Nephron progenitor cell (in vitro differentiated cells): ENCODE measurements at regions not wholly inside any gene's neighbourhood (a gene's known extent, or its start where the extent isn't known, plus 50 kb on each side); places are given as distances from the start of the nearest gene placed in this dataset.

Source experiments
- DNase-seq: peaks from one replicate; pipeline ENCODE4 v3.0.0; 2021
- H3K27ac Mint-ChIP-seq: 2 replicates; pipeline ENCODE4 v1.8.0; 2021; ENCODE audit warnings: mild to moderate bottlenecking, moderate library complexity, mixed read lengths
- H3K27me3 Mint-ChIP-seq: 2 replicates; pipeline ENCODE4 v1.8.0; 2021; ENCODE audit warnings: mild to moderate bottlenecking, low read depth, mixed read lengths; ENCODE audit not compliant: poor library complexity
- H3K36me3 Mint-ChIP-seq: 2 replicates; pipeline ENCODE4 v1.8.0; 2021; ENCODE audit warnings: low read depth, mixed read lengths
- H3K4me1 Mint-ChIP-seq: 2 replicates; pipeline ENCODE4 v1.8.0; 2021; ENCODE audit warnings: mixed read lengths
- H3K4me3 Mint-ChIP-seq: 2 replicates; pipeline ENCODE4 v1.8.0; 2021; ENCODE audit warnings: mild to moderate bottlenecking, moderate library complexity, mixed read lengths
- H3K9me3 Mint-ChIP-seq: 2 replicates; pipeline ENCODE4 v1.8.0; 2021; ENCODE audit warnings: mild to moderate bottlenecking, moderate library complexity, mixed read lengths
- TF ChIP-seq, protein P1 (sequence below): fragments of 200-600 bp; sonication (generic); IDR thresholded peaks from 2 replicates; pipeline ENCODE4 v1.5.0; 2021; ENCODE audit warnings: antibody characterized with exemption

DNA sequence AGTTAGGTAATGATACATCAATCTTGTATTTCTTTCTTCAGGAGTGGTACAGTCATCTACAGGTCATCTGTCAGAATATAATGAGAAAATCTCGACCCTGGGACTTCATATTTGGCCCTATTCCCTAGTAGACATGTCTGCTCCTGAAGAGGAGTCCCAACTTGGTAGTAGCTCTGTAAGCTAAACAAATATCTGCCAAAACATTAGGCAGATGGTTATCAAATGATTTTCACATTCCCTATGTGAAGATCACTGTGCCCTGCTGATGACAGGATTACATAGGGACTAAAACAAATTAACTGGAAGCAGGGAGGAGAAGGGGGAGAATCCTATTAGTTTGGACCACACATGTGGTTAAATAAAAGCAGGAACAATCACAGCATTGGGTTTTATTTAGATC lies 138.6 kb upstream of the NFIB start:
- H3K9me3 Mint-ChIP-seq = peaks cover 1% of the 10 kb centered on the region
- H3K4me3 Mint-ChIP-seq = no peak overlapping the region
- H3K4me1 Mint-ChIP-seq = peaks cover 9% of the 10 kb centered on the region
- DNase-seq = no peak
- H3K27me3 Mint-ChIP-seq = no peaks in the 10 kb centered on the region
- H3K27ac Mint-ChIP-seq = no peak overlapping the region
- H3K36me3 Mint-ChIP-seq = no peaks in the 10 kb centered on the region
- TF ChIP-seq, protein P1, sequence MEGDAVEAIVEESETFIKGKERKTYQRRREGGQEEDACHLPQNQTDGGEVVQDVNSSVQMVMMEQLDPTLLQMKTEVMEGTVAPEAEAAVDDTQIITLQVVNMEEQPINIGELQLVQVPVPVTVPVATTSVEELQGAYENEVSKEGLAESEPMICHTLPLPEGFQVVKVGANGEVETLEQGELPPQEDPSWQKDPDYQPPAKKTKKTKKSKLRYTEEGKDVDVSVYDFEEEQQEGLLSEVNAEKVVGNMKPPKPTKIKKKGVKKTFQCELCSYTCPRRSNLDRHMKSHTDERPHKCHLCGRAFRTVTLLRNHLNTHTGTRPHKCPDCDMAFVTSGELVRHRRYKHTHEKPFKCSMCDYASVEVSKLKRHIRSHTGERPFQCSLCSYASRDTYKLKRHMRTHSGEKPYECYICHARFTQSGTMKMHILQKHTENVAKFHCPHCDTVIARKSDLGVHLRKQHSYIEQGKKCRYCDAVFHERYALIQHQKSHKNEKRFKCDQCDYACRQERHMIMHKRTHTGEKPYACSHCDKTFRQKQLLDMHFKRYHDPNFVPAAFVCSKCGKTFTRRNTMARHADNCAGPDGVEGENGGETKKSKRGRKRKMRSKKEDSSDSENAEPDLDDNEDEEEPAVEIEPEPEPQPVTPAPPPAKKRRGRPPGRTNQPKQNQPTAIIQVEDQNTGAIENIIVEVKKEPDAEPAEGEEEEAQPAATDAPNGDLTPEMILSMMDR = no peak

DNA sequence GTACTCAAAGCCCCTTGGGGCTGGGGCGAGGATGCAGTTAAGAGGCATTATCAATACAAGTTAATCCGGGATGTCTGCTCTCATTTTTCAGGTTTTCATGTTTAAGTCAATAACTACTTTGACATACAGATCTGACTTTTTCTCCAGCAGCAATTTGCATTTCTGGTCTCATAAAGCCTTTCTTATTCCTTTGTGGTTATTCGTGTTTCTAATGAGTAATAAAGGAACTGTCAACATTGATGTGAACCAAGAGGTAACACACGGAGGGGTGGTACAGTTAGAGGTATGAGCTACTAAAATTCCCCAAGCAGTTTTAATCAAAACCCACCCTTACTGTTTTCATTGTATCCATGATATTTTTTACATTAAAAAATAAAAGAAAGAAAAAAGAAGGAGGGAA lies 138.0 kb upstream of the NFIB start:
- no peak overlapping the region for H3K27ac Mint-ChIP-seq
- TF ChIP-seq, protein P1 = no peak
- H3K27me3 Mint-ChIP-seq = no peaks in the 10 kb centered on the region
- H3K36me3 Mint-ChIP-seq = no peaks in the 10 kb centered on the region
- no peak for DNase-seq
- H3K9me3 Mint-ChIP-seq = peaks cover 7% of the 10 kb centered on the region
- H3K4me3 Mint-ChIP-seq = no peak overlapping the region
- H3K4me1 Mint-ChIP-seq = peaks cover 9% of the 10 kb centered on the region

DNA sequence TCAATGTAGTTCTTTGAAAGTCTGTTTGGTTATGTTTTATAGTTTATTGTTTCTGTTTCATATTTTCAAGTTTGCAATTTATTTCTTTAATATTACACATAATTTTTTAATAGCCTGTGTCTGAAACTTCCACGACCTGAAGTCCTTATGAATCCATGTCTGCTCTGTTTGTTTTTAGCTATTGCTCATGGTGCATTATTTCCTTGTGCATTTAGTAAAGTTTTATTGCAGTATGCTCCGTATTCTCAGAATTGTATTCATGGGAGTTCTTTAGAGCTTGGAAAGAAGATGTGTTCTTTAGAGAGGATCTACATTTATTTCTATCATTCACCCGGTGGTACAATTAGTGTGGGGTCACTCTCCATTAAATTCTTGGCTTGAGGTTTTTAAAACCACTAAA lies 133.2 kb upstream of the NFIB start:
- Mint-ChIP-seq H3K27ac (no peak overlapping the region), H3K9me3 (peaks cover 7% of the 10 kb centered on the region), H3K36me3 (no peaks in the 10 kb centered on the region), H3K4me1 (peaks cover 9% of the 10 kb centered on the region), H3K4me3 (no peak overlapping the region), H3K27me3 (no peaks in the 10 kb centered on the region)
- TF ChIP-seq, protein P1 = no peak
- DNase-seq = no peak

DNA sequence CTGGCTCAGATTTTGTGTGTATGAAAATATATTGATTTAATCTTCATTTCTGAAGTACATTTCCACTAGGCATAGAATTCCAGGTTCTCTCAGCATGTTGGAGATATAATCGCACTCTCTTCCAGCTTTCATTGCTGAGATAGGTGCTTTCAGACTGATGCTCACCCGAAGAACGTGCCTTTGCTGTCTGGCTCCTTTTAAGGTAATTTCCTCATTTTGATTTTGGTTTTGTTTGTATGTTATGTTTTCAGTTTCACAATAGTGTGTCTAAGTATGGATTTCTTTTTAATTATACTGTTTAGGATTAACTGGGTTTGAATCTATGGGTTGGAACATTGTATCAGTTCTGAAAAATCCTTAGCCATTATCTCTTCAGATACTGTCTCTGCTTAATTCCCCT lies 132.0 kb upstream of the NFIB start:
- Mint-ChIP-seq H3K9me3 (peaks cover 7% of the 10 kb centered on the region), H3K27ac (no peak overlapping the region), H3K27me3 (no peaks in the 10 kb centered on the region), H3K4me1 (peaks cover 9% of the 10 kb centered on the region), H3K36me3 (no peaks in the 10 kb centered on the region), H3K4me3 (no peak overlapping the region)
- TF ChIP-seq, protein P1 = no peak
- DNase-seq = no peak

DNA sequence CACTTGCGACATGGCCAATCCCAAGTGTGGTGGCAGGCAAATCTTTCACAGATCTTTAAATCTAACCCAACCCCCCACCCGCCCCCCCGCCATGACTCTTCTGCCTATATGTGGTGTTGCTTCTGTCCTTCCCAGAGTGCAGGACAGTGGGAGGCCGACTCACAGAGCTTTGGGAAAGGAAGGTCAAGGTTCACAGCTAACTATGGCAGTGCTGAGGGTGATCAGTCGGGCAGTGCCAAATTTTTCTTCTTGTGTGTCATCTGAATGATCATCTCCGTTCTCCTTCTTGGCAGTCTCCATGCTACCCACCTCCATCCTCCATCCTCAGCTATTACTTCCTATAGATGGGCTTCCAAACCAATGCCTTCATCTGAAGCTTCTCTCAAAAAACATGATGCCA lies 129.0 kb upstream of the NFIB start:
- no peak overlapping the region for H3K27ac Mint-ChIP-seq
- peaks cover 2% of the 10 kb centered on the region for H3K4me1 Mint-ChIP-seq
- no peak for DNase-seq
- H3K9me3 Mint-ChIP-seq = peaks cover 7% of the 10 kb centered on the region
- no peaks in the 10 kb centered on the region for H3K36me3 Mint-ChIP-seq
- H3K27me3 Mint-ChIP-seq = no peaks in the 10 kb centered on the region
- TF ChIP-seq, protein P1 = no peak
- no peak overlapping the region for H3K4me3 Mint-ChIP-seq

DNA sequence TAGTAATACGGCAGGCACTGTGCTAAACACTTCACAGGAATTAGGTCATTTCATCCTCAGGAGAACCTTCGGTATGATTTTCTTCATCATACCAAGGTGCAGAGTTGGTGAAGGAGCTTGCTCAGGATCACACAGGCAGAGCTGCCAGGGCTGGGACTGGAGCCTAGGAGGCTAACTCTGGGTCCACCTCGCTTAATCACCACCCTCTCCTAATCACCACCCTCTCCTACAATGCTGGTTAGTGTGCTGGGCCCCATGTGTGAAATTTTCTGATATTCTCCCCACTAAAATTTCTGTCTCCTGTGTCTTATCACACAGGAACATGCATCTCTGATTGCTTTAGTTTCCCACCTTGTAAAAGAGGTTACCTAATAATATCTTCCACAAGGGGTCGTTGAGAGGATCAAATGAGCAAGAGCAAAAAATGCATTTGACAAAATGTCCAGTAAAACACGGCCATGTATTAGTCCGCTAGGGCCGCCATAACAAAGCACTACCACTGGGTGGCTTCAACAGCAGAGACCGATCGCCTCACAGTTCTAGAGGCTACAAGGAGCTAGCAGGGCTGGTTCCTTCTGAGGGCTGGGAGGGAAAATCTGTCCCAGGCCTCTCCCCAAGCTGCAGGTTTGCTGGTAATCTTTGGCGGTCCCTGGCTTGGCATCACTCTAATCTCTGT lies 128.2 kb upstream of the NFIB start:
- Mint-ChIP-seq H3K27me3 (no peaks in the 10 kb centered on the region), H3K36me3 (no peaks in the 10 kb centered on the region), H3K27ac (no peak overlapping the region)

More for the DNA sequence above, 128.2 kb upstream of the NFIB start:
- TF ChIP-seq, protein P1 = peak; percentile 46
- peaks cover 10% of the 10 kb centered on the region for H3K4me1 Mint-ChIP-seq
- DNase-seq = peak; percentile 33
- peaks cover 2% of the 10 kb centered on the region for H3K9me3 Mint-ChIP-seq
- H3K4me3 Mint-ChIP-seq = no peak overlapping the region
